ENCODE measurements at regions not wholly inside any gene's neighbourhood (a gene's known extent, or its start where the extent isn't known, plus 50 kb on each side); places are given as distances from the start of the nearest gene placed in this dataset.

- ATAC-seq (ENCODE audit: low read depth) (no peak), DNase-seq (no peak)
- H3K27me3 Mint-ChIP-seq: peaks cover 43% of the 10 kb centered on the region
- H3K4me3 Mint-ChIP-seq: no peak overlapping the region
- Histone ChIP-seq H3K79me2 (ENCODE audit: control insufficient read depth, insufficient read depth, low read length) (no peaks in the 10 kb centered on the region), H3K4me1 (ENCODE audit: control insufficient read depth in 2 of 2, insufficient read depth in 2 of 2, low read length in 2 of 2) (peaks cover 3 to 6% of the 10 kb centered on the region in 2 donors), H3K4me3 (ENCODE audit: control extremely low read depth in 1 of 5, extremely low read depth in 1 of 5, insufficient read depth in 1 of 5, low read depth in 2 of 5, low read length in 4 of 5) (no peak overlapping the region), H4K20me1 (ENCODE audit: control insufficient read depth, insufficient read depth, low read length, poor library complexity, severe bottlenecking) (no peaks in the 10 kb centered on the region), H3K4me2 (replicated peaks; ENCODE audit: low read depth, low read length, poor library complexity, severe bottlenecking) (no peak overlapping the region), H3K27me3 (replicated peaks in 1 of 4; ENCODE audit: control extremely low read depth in 1 of 4, control insufficient read depth in 3 of 4, insufficient read depth in 4 of 4, low read length in 3 of 4) (peaks cover 0 to 45% (median 4%) of the 10 kb centered on the region in 4 experiments), H3K27ac (ENCODE audit: low read length in 2 of 2) (no peak overlapping the region), H3K36me3 (replicated peaks in 1 of 2; ENCODE audit: control extremely low read depth in 1 of 2, control insufficient read depth in 1 of 2, extremely low read depth in 1 of 2, insufficient read depth in 2 of 2, low read length in 1 of 2) (no peaks in the 10 kb centered on the region), H2AFZ (ENCODE audit: insufficient read depth, low read depth, low read length, poor library complexity, severe bottlenecking) (no peak overlapping the region), H3K9me3 (ENCODE audit: control extremely low read depth in 1 of 3, control insufficient read depth in 2 of 3, insufficient read depth in 1 of 3, low read length in 2 of 3) (peaks cover 0 to 8% (median 0%) of the 10 kb centered on the region in 3 donors), H3K9ac (ENCODE audit: low read length) (no peak overlapping the region)
- TF ChIP-seq EZH2 (IDR thresholded peaks at IDR 0.05; ENCODE audit: borderline replicate concordance, insufficient read depth, low read depth, low read length, poor library complexity, severe bottlenecking): no peak
- TF ChIP-seq, protein P1, sequence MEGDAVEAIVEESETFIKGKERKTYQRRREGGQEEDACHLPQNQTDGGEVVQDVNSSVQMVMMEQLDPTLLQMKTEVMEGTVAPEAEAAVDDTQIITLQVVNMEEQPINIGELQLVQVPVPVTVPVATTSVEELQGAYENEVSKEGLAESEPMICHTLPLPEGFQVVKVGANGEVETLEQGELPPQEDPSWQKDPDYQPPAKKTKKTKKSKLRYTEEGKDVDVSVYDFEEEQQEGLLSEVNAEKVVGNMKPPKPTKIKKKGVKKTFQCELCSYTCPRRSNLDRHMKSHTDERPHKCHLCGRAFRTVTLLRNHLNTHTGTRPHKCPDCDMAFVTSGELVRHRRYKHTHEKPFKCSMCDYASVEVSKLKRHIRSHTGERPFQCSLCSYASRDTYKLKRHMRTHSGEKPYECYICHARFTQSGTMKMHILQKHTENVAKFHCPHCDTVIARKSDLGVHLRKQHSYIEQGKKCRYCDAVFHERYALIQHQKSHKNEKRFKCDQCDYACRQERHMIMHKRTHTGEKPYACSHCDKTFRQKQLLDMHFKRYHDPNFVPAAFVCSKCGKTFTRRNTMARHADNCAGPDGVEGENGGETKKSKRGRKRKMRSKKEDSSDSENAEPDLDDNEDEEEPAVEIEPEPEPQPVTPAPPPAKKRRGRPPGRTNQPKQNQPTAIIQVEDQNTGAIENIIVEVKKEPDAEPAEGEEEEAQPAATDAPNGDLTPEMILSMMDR (IDR thresholded peaks at IDR 0.05): no peak
- CTCF ChIA-PET: no interaction called here
- no peaks in the 10 kb centered on the region for H3K9me3 Mint-ChIP-seq (ENCODE audit: insufficient read depth)
- WGBS (ENCODE audit: insufficient coverage): 77% methylated on average over 3 of the region's 9 CpGs
- intact Hi-C loops (cut with micrococcal nuclease): no loop called here
- POLR2A ChIA-PET: no interaction called here
- H3K27ac Mint-ChIP-seq: no peak overlapping the region
- H3K4me1 Mint-ChIP-seq: peaks cover 6% of the 10 kb centered on the region
Observed at GRCh38 chr10:78968300-78968942, 100.3 kb upstream of the ZMIZ1 start.

GRCh38 chr10:78968943-78969342 is 99.8 kb upstream of the ZMIZ1 start:
- Mint-ChIP-seq H3K27me3 (peaks cover 43% of the 10 kb centered on the region), H3K27ac (no peak overlapping the region), H3K9me3 (ENCODE audit: insufficient read depth) (no peaks in the 10 kb centered on the region), H3K4me1 (peaks cover 6% of the 10 kb centered on the region), H3K4me3 (no peak overlapping the region)
- Histone ChIP-seq H4K20me1 (ENCODE audit: control insufficient read depth, insufficient read depth, low read length, poor library complexity, severe bottlenecking) (no peaks in the 10 kb centered on the region), H3K4me2 (replicated peaks; ENCODE audit: low read depth, low read length, poor library complexity, severe bottlenecking) (no peak overlapping the region), H3K27me3 (replicated peaks in 1 of 4; ENCODE audit: control extremely low read depth in 1 of 4, control insufficient read depth in 3 of 4, insufficient read depth in 4 of 4, low read length in 3 of 4) (peaks cover 0 to 45% (median 4%) of the 10 kb centered on the region in 4 experiments), H3K9ac (ENCODE audit: low read length) (no peak overlapping the region), H2AFZ (ENCODE audit: insufficient read depth, low read depth, low read length, poor library complexity, severe bottlenecking) (no peak overlapping the region), H3K4me3 (ENCODE audit: control extremely low read depth in 1 of 5, extremely low read depth in 1 of 5, insufficient read depth in 1 of 5, low read depth in 2 of 5, low read length in 4 of 5) (no peak overlapping the region), H3K9me3 (ENCODE audit: control extremely low read depth in 1 of 3, control insufficient read depth in 2 of 3, insufficient read depth in 1 of 3, low read length in 2 of 3) (peaks cover 0 to 8% (median 0%) of the 10 kb centered on the region in 3 donors), H3K4me1 (ENCODE audit: control insufficient read depth in 2 of 2, insufficient read depth in 2 of 2, low read length in 2 of 2) (peaks cover 4 to 6% of the 10 kb centered on the region in 2 donors), H3K79me2 (ENCODE audit: control insufficient read depth, insufficient read depth, low read length) (no peaks in the 10 kb centered on the region), H3K27ac (ENCODE audit: low read length in 2 of 2) (no peak overlapping the region), H3K36me3 (replicated peaks in 1 of 2; ENCODE audit: control extremely low read depth in 1 of 2, control insufficient read depth in 1 of 2, extremely low read depth in 1 of 2, insufficient read depth in 2 of 2, low read length in 1 of 2) (no peaks in the 10 kb centered on the region)
- WGBS (ENCODE audit: insufficient coverage): 89% methylated on average over 3 of the region's 3 CpGs
- POLR2A ChIA-PET: no interaction called here
- CTCF ChIA-PET: no interaction called here
- ATAC-seq (ENCODE audit: low read depth) (no peak), DNase-seq (no peak)
- TF ChIP-seq, protein P1 (IDR thresholded peaks at IDR 0.05): no peak
- TF ChIP-seq EZH2 (IDR thresholded peaks at IDR 0.05; ENCODE audit: borderline replicate concordance, insufficient read depth, low read depth, low read length, poor library complexity, severe bottlenecking): no peak
- intact Hi-C loops (cut with micrococcal nuclease): no loop called here
